RCC 7860 (cell line): ENCODE measurements at regions not wholly inside any gene's neighbourhood (a gene's known extent, or its start where the extent isn't known, plus 50 kb on each side); places are given as distances from the start of the nearest gene placed in this dataset.

Experiments
- DNase-seq: peaks from one replicate; pipeline ENCODE4 v3.0.0-alpha.2; 2015; ENCODE audit warnings: low spot score
- FAIRE-seq: peaks from 2 replicates; lab custom pipeline; 2012; peaks lifted over from hg19 to GRCh38; lab: Jason Lieb, UNC

DNA sequence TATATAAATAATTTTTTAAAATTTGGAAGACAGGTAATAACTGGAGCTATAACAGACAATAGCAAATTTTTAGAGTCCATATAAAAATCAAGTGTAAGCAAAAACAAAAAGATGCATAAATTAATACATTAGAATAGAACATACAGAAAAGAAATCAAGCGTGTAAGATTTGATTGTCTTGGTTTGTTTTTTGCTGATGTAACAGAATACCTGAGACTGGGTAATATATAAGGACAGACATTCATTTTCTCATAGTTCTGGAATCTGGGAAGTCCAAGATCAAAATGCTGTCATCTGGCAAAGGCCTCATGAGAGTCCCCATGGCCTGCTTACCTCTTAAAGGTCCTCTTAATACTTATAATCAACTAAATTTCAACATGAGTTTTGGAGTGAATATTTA lies 1010.1 kb downstream of the CDH18 start:
- DNase-seq: no peak
- peak; percentile 17 for FAIRE-seq

- FAIRE-seq: no peak
- DNase-seq: no peak
These were observed 1003.4 kb downstream of the CDH18 start for GRCh38 chr5:18984559-18985080.

DNA sequence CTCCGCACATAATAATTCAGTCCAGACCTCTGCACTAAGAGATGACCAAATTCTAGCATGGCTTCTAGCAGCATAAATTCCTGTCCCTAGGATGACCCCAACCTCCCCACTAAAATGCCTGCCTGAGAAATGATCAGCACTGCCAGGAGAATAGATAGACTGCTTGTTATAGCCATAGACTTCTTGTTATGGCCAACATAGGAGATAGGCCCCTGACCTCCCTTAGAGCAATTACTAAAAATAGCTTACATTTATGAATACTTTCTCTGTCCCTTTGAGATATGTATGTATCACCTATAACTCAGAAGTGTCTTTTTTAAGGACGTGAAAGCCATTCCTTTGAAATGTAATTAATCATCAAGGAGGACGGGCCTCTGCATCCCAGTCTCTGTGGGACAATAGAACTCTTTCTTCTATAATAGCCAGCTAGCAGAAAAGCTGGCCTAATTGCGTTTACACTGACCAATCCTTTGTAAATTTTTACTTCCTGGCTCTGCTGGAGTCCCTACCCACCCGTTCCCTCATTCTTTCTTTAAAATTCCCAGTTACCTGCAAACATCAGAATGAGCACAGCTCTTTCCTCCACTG lies 1002.7 kb downstream of the CDH18 start:
- DNase-seq (no peak), FAIRE-seq (no peak)

- FAIRE-seq (no peak), DNase-seq (no peak)
These were observed 1000.9 kb downstream of the CDH18 start for GRCh38 chr5:18987101-18987500.

DNA sequence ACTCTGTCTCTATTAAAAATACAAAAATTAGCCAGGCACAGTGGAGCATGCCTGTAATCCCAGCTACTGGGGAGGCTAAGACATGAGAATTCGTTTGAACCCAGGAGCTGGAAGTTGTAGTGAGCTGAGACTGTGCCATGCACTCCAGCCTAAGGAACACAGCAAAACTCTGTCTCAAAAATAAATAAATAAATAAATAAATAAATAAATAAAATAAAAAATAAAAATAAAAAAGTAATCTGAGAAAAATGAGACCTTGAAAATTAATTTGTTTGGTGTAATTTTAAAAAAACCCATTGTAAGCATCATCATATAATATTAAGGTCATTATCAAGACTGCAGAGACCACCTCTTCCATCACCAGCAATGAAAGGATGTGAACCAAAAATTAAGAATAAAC lies 997.1 kb downstream of the CDH18 start:
- FAIRE-seq: no peak
- DNase-seq: no peak

- FAIRE-seq (no peak), DNase-seq (no peak)
These were observed 995.7 kb downstream of the CDH18 start for GRCh38 chr5:18992264-18992663.

GRCh38 chr5:18999478-18999877 lies 988.5 kb downstream of the CDH18 start:
- DNase-seq (no peak), FAIRE-seq (no peak)

GRCh38 chr5:19001054-19001453 lies 986.9 kb downstream of the CDH18 start:
- FAIRE-seq (no peak), DNase-seq (no peak)

- DNase-seq (no peak), FAIRE-seq (no peak)
These were observed 986.5 kb downstream of the CDH18 start for GRCh38 chr5:19001539-19001938.

DNA sequence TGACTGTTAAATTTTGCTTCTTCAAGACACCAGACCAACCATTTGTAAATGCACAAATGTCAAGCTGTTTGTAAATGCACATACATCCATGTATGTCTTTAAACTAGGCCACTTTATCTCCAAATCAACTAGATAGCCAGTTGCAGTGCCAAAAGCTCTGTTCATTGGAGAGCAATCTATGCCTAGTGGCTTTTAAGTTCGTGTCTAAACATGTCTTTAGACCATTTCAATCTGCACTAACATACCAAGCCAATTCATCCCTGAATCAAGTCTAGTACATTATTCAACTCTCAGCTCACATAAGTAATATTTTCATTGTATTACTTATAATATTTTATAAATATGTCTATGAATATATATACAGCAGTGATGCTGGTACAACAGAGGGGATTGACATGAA lies 985.9 kb downstream of the CDH18 start:
- FAIRE-seq: no peak
- no peak for DNase-seq

- DNase-seq: no peak
- FAIRE-seq: no peak
These were observed 969.2 kb downstream of the CDH18 start for GRCh38 chr5:19018822-19019221.

GRCh38 chr5:19031491-19031890 lies 956.5 kb downstream of the CDH18 start:
- DNase-seq (no peak), FAIRE-seq (no peak)

- DNase-seq (no peak), FAIRE-seq (no peak)
These were observed 952.2 kb downstream of the CDH18 start for GRCh38 chr5:19035816-19036215.

DNA sequence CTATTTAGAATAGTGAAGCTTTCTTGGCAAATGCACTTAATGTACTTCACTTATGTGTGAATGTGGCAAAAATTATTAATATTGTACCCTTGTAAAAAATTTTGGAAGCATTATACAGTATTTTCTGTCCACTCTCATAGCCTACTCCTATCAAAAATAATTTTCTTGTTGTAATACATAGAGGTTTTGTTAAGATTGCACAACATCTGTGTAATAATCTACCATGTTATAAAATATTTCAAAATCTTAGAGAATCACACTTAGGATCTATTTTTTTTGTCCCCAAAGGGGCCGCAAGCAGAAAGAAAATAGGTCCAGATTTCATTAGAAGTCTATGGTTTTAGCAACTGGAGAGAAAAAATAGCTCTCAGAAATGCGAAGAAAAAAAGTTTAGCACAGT lies 945.9 kb downstream of the CDH18 start:
- FAIRE-seq (no peak), DNase-seq (no peak)

DNA sequence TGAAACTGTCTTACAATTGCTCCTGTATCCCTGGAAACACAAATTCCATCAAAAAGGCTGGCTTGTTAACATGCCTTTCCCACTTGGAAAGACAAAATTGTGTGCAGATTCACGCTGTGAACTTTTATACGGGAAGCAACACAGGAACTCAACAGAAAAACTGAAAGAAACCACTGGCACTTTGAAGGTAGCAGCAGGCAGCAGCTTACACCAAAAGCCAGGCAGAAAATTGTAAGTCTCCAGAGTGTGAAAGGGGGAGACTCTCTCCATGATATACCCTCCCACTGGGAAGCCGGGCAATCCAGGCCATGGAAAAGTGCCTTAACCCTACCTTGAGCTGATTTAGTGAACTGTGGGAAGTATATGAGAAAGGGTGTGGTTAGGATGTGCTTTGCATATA lies 943.7 kb downstream of the CDH18 start:
- no peak for DNase-seq
- no peak for FAIRE-seq

- no peak for FAIRE-seq
- no peak for DNase-seq
These were observed 942.9 kb downstream of the CDH18 start for GRCh38 chr5:19044931-19045695.

- no peak for FAIRE-seq
- no peak for DNase-seq
These were observed 940.7 kb downstream of the CDH18 start for GRCh38 chr5:19047277-19047676.

DNA sequence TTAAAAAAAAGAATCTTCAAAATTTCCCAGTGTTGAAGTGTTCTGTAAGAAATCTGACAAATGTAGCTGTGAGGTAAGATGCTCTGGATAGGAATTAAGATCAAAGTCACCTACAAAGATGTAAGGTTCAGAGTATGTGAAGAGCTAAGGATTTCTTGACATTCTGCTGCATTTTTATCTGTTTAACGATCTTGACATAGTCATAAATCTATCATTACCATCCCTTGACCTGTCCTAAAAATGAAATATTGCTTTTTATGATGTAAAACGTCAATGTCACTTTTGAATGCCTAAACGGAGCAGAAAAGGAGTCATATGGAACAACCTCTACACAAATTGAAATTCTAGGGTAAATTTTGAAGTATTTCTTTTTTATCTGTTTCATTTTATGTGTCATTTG lies 939.3 kb downstream of the CDH18 start:
- no peak for FAIRE-seq

GRCh38 chr5:19058216-19058615 lies 929.8 kb downstream of the CDH18 start:
- FAIRE-seq (no peak), DNase-seq (no peak)

More for the DNA sequence above, 939.3 kb downstream of the CDH18 start:
- DNase-seq: no peak

- FAIRE-seq (no peak), DNase-seq (no peak)
These were observed 923.9 kb downstream of the CDH18 start for GRCh38 chr5:19064094-19064493.

GRCh38 chr5:19067741-19068140 lies 920.3 kb downstream of the CDH18 start:
- DNase-seq (no peak), FAIRE-seq (no peak)

- DNase-seq (no peak), FAIRE-seq (no peak)
These were observed 889.6 kb downstream of the CDH18 start for GRCh38 chr5:19098434-19098833.
